Keratinocyte (primary cell): ENCODE measurements at regions not wholly inside any gene's neighbourhood (a gene's known extent, or its start where the extent isn't known, plus 50 kb on each side); places are given as distances from the start of the nearest gene placed in this dataset.

Source experiments
- DNase-seq: peaks from one replicate; pipeline ENCODE4 v3.0.0-alpha.2; 2011; ENCODE audit warnings: low read depth, missing footprints, low spot score
- FAIRE-seq: peaks from 2 replicates; lab custom pipeline; 2011; peaks lifted over from hg19 to GRCh38; lab: Jason Lieb, UNC
- H2AFZ ChIP-seq: 2 replicates; pipeline ENCODE4 v1.6.0; 2012; ENCODE audit warnings: low read length, control low read depth, inconsistent platforms; ENCODE audit not compliant: control insufficient read depth
- H3K27ac ChIP-seq: 2 replicates; pipeline ENCODE4 v1.5.1; 2011; ENCODE audit warnings: low read length; ENCODE audit not compliant: control insufficient read depth, insufficient read depth
- H3K27me3 ChIP-seq: 3 replicates; pipeline ENCODE4 v1.6.0; 2011; ENCODE audit warnings: low read length; ENCODE audit not compliant: control insufficient read depth, insufficient read depth; ENCODE audit errors: extremely low read depth
- H3K36me3 ChIP-seq, 2 experiments: 2 replicates in 1 of 2; 3 replicates in 1 of 2; pipeline ENCODE4 v1.5.1; 2011; ENCODE audit warnings: low read length in 2 of 2, mild to moderate bottlenecking in 1 of 2; ENCODE audit not compliant: control insufficient read depth in 2 of 2, insufficient read depth in 2 of 2; ENCODE audit errors: extremely low read depth in 1 of 2
- H3K4me1 ChIP-seq: 3 replicates; pipeline ENCODE4 v1.5.1; 2011; ENCODE audit warnings: low read length; ENCODE audit not compliant: control insufficient read depth, insufficient read depth; ENCODE audit errors: extremely low read depth
- H3K4me2 ChIP-seq: 3 replicates; pipeline ENCODE4 v1.6.0; 2011; ENCODE audit warnings: low read depth, low read length; ENCODE audit not compliant: control insufficient read depth, insufficient read depth; ENCODE audit errors: extremely low read depth
- H3K4me3 ChIP-seq, 3 experiments: fragments of 200-600 bp in 1 of 3; sonication (generic) in 1 of 3; 2 replicates in 2 of 3; 3 replicates in 1 of 3; pipeline ENCODE4 v1.5.1; 2011 to 2016; ENCODE audit warnings: low read length in 3 of 3, mild to moderate bottlenecking in 3 of 3, control low read depth in 2 of 3, inconsistent platforms in 1 of 3, low read depth in 1 of 3, mixed read lengths in 1 of 3, mixed run types in 1 of 3, moderate library complexity in 1 of 3; ENCODE audit not compliant: control insufficient read depth in 2 of 3, insufficient read depth in 2 of 3; ENCODE audit errors: extremely low read depth in 1 of 3
- H3K79me2 ChIP-seq: 2 replicates; pipeline ENCODE4 v1.6.0; 2012; ENCODE audit warnings: low read length; ENCODE audit not compliant: control insufficient read depth, insufficient read depth
- H3K9ac ChIP-seq: 3 replicates; pipeline ENCODE4 v1.6.0; 2011; ENCODE audit warnings: low read length; ENCODE audit not compliant: control insufficient read depth, insufficient read depth; ENCODE audit errors: extremely low read depth
- H3K9me1 ChIP-seq: 3 replicates; pipeline ENCODE4 v1.6.0; 2011; ENCODE audit warnings: low read length; ENCODE audit not compliant: control insufficient read depth, insufficient read depth; ENCODE audit errors: extremely low read depth
- H3K9me3 ChIP-seq: 2 replicates; pipeline ENCODE4 v1.5.1; 2012; ENCODE audit warnings: low read depth, low read length; ENCODE audit not compliant: control insufficient read depth
- H4K20me1 ChIP-seq: 3 replicates; pipeline ENCODE4 v1.6.0; 2011; ENCODE audit warnings: low read length; ENCODE audit not compliant: control insufficient read depth, insufficient read depth; ENCODE audit errors: extremely low read depth
- CTCF ChIP-seq, 3 experiments: IDR thresholded peaks in 1 of 3; conservative IDR thresholded peaks in 1 of 3; optimal IDR thresholded peaks in 1 of 3; 2 replicates in 2 of 3; 3 replicates in 1 of 3; pipeline versions ENCODE3 to v1.5.1; 2011; ENCODE audit warnings: low read length in 3 of 3, mild to moderate bottlenecking in 3 of 3, moderate library complexity in 2 of 3, control low read depth in 1 of 3, inconsistent platforms in 1 of 3; ENCODE audit not compliant: insufficient read depth in 2 of 3; ENCODE audit errors: extremely low read depth in 1 of 3
- EZH2 ChIP-seq: IDR thresholded peaks from one replicate; pipeline ENCODE4 v1.6.1; 2012; ENCODE audit warnings: inconsistent platforms, mild to moderate bottlenecking, low read length, moderate library complexity
- dilution Hi-C: fragments of 300-500 bp; cut with MboI; formaldehyde crosslinking; loops from one replicate; pipeline ENCODE4 v1.7.0; 2020; ENCODE audit warnings: low sequenced_read_pairs; ENCODE audit not compliant: extremely low pct_ligation_motif_present

- DNase-seq (no peak), FAIRE-seq (no peak)
- TF ChIP-seq CTCF (optimal IDR thresholded peaks at IDR 0.05 in 1 of 3, IDR thresholded peaks at IDR 0.05 in 1 of 3, conservative IDR thresholded peaks at IDR 0.05 in 1 of 3; ENCODE audit: extremely low read depth in 1 of 3, insufficient read depth in 2 of 3, low read length in 3 of 3) (no peak), EZH2 (no peak)
- H3K27me3 ChIP-seq, result no peaks in the 10 kb centered on the region
- H3K27ac ChIP-seq, result no peak overlapping the region
- no peaks in the 10 kb centered on the region for H3K79me2 ChIP-seq
- no peaks in the 10 kb centered on the region for H3K9me1 ChIP-seq
- no peaks in the 10 kb centered on the region for H3K4me1 ChIP-seq
- H3K9ac ChIP-seq, result no peak overlapping the region
- dilution Hi-C loops, result no loop called here
- no peaks in the 10 kb centered on the region for H4K20me1 ChIP-seq
- no peak overlapping the region for H2AFZ ChIP-seq
- no peak overlapping the region for H3K4me3 ChIP-seq
- H3K36me3 ChIP-seq, result no peaks in the 10 kb centered on the region
- H3K4me2 ChIP-seq, result no peak overlapping the region
- no peaks in the 10 kb centered on the region for H3K9me3 ChIP-seq
These were observed 413.8 kb upstream of the CCDC54 start for GRCh38 chr3:106963442-106963841.

GRCh38 chr3:106965307-106965706, 411.9 kb upstream of the CCDC54 start:
- Histone ChIP-seq H3K4me3 (no peak overlapping the region), H3K36me3 (no peaks in the 10 kb centered on the region), H3K79me2 (no peaks in the 10 kb centered on the region), H4K20me1 (no peaks in the 10 kb centered on the region), H3K27ac (no peak overlapping the region), H3K4me1 (no peaks in the 10 kb centered on the region), H3K4me2 (no peak overlapping the region), H3K27me3 (no peaks in the 10 kb centered on the region), H2AFZ (no peak overlapping the region), H3K9ac (no peak overlapping the region), H3K9me3 (no peaks in the 10 kb centered on the region), H3K9me1 (no peaks in the 10 kb centered on the region)
- FAIRE-seq (no peak), DNase-seq (no peak)
- dilution Hi-C loops, result no loop called here
- TF ChIP-seq CTCF (optimal IDR thresholded peaks at IDR 0.05 in 1 of 3, IDR thresholded peaks at IDR 0.05 in 1 of 3, conservative IDR thresholded peaks at IDR 0.05 in 1 of 3; ENCODE audit: extremely low read depth in 1 of 3, insufficient read depth in 2 of 3, low read length in 3 of 3) (no peak), EZH2 (no peak)
